ENCODE measurements at regions not wholly inside any gene's neighbourhood (a gene's known extent, or its start where the extent isn't known, plus 50 kb on each side); places are given as distances from the start of the nearest gene placed in this dataset.

GRCh38 chr4:8778760-8779159 is 92.9 kb downstream of the HMX1 start:
- DNase-seq, result no peak
- no peak overlapping the region for H3K27ac Mint-ChIP-seq
- no peaks in the 10 kb centered on the region for H3K4me1 Mint-ChIP-seq
- H3K9me3 Mint-ChIP-seq, result no peaks in the 10 kb centered on the region
- no peaks in the 10 kb centered on the region for H3K36me3 Mint-ChIP-seq
- no peaks in the 10 kb centered on the region for H3K27me3 Mint-ChIP-seq
- no peak overlapping the region for H3K4me3 Mint-ChIP-seq

- Mint-ChIP-seq H3K4me1 (no peaks in the 10 kb centered on the region), H3K27me3 (no peaks in the 10 kb centered on the region), H3K4me3 (no peak overlapping the region), H3K36me3 (no peaks in the 10 kb centered on the region), H3K27ac (no peak overlapping the region), H3K9me3 (no peaks in the 10 kb centered on the region)
- no peak for DNase-seq
Observed at GRCh38 chr4:8778291-8778690, 93.3 kb downstream of the HMX1 start.

- H3K4me1 Mint-ChIP-seq, result no peaks in the 10 kb centered on the region
- no peak for DNase-seq
- H3K27me3 Mint-ChIP-seq, result no peaks in the 10 kb centered on the region
- no peak overlapping the region for H3K27ac Mint-ChIP-seq
- H3K36me3 Mint-ChIP-seq, result no peaks in the 10 kb centered on the region
- no peak overlapping the region for H3K4me3 Mint-ChIP-seq
- H3K9me3 Mint-ChIP-seq, result no peaks in the 10 kb centered on the region
Observed at GRCh38 chr4:8777320-8778196, 94.1 kb downstream of the HMX1 start.

GRCh38 chr4:8776366-8776765 is 95.3 kb downstream of the HMX1 start:
- no peak for DNase-seq
- Mint-ChIP-seq H3K27ac (no peak overlapping the region), H3K27me3 (no peaks in the 10 kb centered on the region), H3K4me1 (no peaks in the 10 kb centered on the region), H3K4me3 (no peak overlapping the region), H3K9me3 (no peaks in the 10 kb centered on the region), H3K36me3 (no peaks in the 10 kb centered on the region)

- no peaks in the 10 kb centered on the region for H3K27me3 Mint-ChIP-seq
- no peak for DNase-seq
- H3K36me3 Mint-ChIP-seq, result no peaks in the 10 kb centered on the region
- no peaks in the 10 kb centered on the region for H3K4me1 Mint-ChIP-seq
- H3K9me3 Mint-ChIP-seq, result no peaks in the 10 kb centered on the region
- no peak overlapping the region for H3K27ac Mint-ChIP-seq
- no peak overlapping the region for H3K4me3 Mint-ChIP-seq
Observed at GRCh38 chr4:8775751-8776355, 95.8 kb downstream of the HMX1 start.

GRCh38 chr4:8775121-8775520 is 96.5 kb downstream of the HMX1 start:
- Mint-ChIP-seq H3K27ac (no peak overlapping the region), H3K4me1 (no peaks in the 10 kb centered on the region), H3K9me3 (no peaks in the 10 kb centered on the region), H3K4me3 (no peak overlapping the region), H3K27me3 (no peaks in the 10 kb centered on the region), H3K36me3 (no peaks in the 10 kb centered on the region)
- no peak for DNase-seq

- H3K4me3 Mint-ChIP-seq, result no peak overlapping the region
- H3K9me3 Mint-ChIP-seq, result no peaks in the 10 kb centered on the region
- H3K36me3 Mint-ChIP-seq, result no peaks in the 10 kb centered on the region
- no peaks in the 10 kb centered on the region for H3K27me3 Mint-ChIP-seq
- no peak for DNase-seq
- no peaks in the 10 kb centered on the region for H3K4me1 Mint-ChIP-seq
- no peak overlapping the region for H3K27ac Mint-ChIP-seq
Observed at GRCh38 chr4:8774071-8774470, 97.6 kb downstream of the HMX1 start.

- H3K4me3 Mint-ChIP-seq, result no peak overlapping the region
- DNase-seq, result no peak
- H3K4me1 Mint-ChIP-seq, result no peaks in the 10 kb centered on the region
Observed at GRCh38 chr4:8773124-8773931, 98.3 kb downstream of the HMX1 start.

GRCh38 chr4:8772499-8773123 is 99.0 kb downstream of the HMX1 start:
- H3K4me3 Mint-ChIP-seq, result no peak overlapping the region
- no peak for DNase-seq
- H3K27ac Mint-ChIP-seq, result no peak overlapping the region
- H3K36me3 Mint-ChIP-seq, result no peaks in the 10 kb centered on the region
- H3K4me1 Mint-ChIP-seq, result no peaks in the 10 kb centered on the region
- no peaks in the 10 kb centered on the region for H3K9me3 Mint-ChIP-seq
- no peaks in the 10 kb centered on the region for H3K27me3 Mint-ChIP-seq

More at GRCh38 chr4:8773124-8773931, 98.3 kb downstream of the HMX1 start:
- H3K9me3 Mint-ChIP-seq, result no peaks in the 10 kb centered on the region
- H3K27me3 Mint-ChIP-seq, result no peaks in the 10 kb centered on the region
- H3K27ac Mint-ChIP-seq, result no peak overlapping the region
- H3K36me3 Mint-ChIP-seq, result no peaks in the 10 kb centered on the region

- no peaks in the 10 kb centered on the region for H3K4me1 Mint-ChIP-seq
- no peak for DNase-seq
- no peak overlapping the region for H3K27ac Mint-ChIP-seq
- no peaks in the 10 kb centered on the region for H3K36me3 Mint-ChIP-seq
- no peaks in the 10 kb centered on the region for H3K27me3 Mint-ChIP-seq
- H3K9me3 Mint-ChIP-seq, result no peaks in the 10 kb centered on the region
- H3K4me3 Mint-ChIP-seq, result no peak overlapping the region
Observed at GRCh38 chr4:8771666-8772065, 100.0 kb downstream of the HMX1 start.

GRCh38 chr4:8771258-8771590 is 100.4 kb downstream of the HMX1 start:
- no peaks in the 10 kb centered on the region for H3K4me1 Mint-ChIP-seq
- no peak overlapping the region for H3K4me3 Mint-ChIP-seq
- H3K27ac Mint-ChIP-seq, result no peak overlapping the region
- no peaks in the 10 kb centered on the region for H3K27me3 Mint-ChIP-seq
- no peaks in the 10 kb centered on the region for H3K9me3 Mint-ChIP-seq
- DNase-seq, result no peak
- no peaks in the 10 kb centered on the region for H3K36me3 Mint-ChIP-seq

GRCh38 chr4:8770518-8771257 is 101.0 kb downstream of the HMX1 start:
- Mint-ChIP-seq H3K9me3 (no peaks in the 10 kb centered on the region), H3K36me3 (no peaks in the 10 kb centered on the region), H3K4me1 (no peaks in the 10 kb centered on the region), H3K4me3 (no peak overlapping the region), H3K27me3 (no peaks in the 10 kb centered on the region), H3K27ac (no peak overlapping the region)
- no peak for DNase-seq

GRCh38 chr4:8769645-8770517 is 101.8 kb downstream of the HMX1 start:
- Mint-ChIP-seq H3K9me3 (no peaks in the 10 kb centered on the region), H3K4me3 (no peak overlapping the region), H3K36me3 (no peaks in the 10 kb centered on the region), H3K27ac (no peak overlapping the region), H3K27me3 (no peaks in the 10 kb centered on the region), H3K4me1 (no peaks in the 10 kb centered on the region)
- no peak for DNase-seq

Measured in activated naive CD8-positive, alpha-beta T cell treated with anti-CD3 and anti-CD28 coated beads for 36 hours (primary cell).